HepG2 (cell line): ENCODE measurements at regions not wholly inside any gene's neighbourhood (a gene's known extent, or its start where the extent isn't known, plus 50 kb on each side); places are given as distances from the start of the nearest gene placed in this dataset.

Experiments used
- ATAC-seq: fragments of 200-7000 bp; cut with Tn5 transposase; 3 replicates; pipeline ENCODE4 v1.9.1; 2020; ENCODE audit warnings: mild to moderate bottlenecking, moderate library complexity
- BruUV-seq: library from RNA; stranded (reverse); fragments of 400-500 nt; replicated peaks from 2 replicates; lab custom pipeline; 2021; lab: Mats Ljungman, UMichigan
- CTCF ChIA-PET: fragments of 300-600 bp; formaldehyde crosslinking; extraction: SDS; loops from one replicate; lab custom pipeline; 2021; ENCODE audit warnings: low total read pairs, inconsistent platforms, low intra/inter-chr PET ratio; lab: Yijun Ruan, JAX
- POLR2A ChIA-PET: fragments of 350-600 bp; sonication (Branson Sonifier 250); formaldehyde crosslinking; loops from one replicate; lab custom pipeline; 2020; ENCODE audit warnings: antibody characterized with exemption, inconsistent platforms; lab: Yijun Ruan, JAX
- DNase-seq: peaks from one replicate; pipeline ENCODE4 v3.0.0-alpha.2; 2015; ENCODE audit warnings: low spot score
- FAIRE-seq: peaks from 3 replicates; lab custom pipeline; 2011; peaks lifted over from hg19 to GRCh38; lab: Jason Lieb, UNC
- H2AFZ ChIP-seq: one replicate; pipeline ENCODE4 v1.6.1; 2011; ENCODE audit warnings: low read length, inconsistent platforms
- H3K27ac ChIP-seq: fragments of 300-600 bp; 3 replicates; pipeline ENCODE4 v1.8.0; 2011; ENCODE audit warnings: mixed run types, mild to moderate bottlenecking, mixed read lengths, low read length, inconsistent platforms; ENCODE audit not compliant: insufficient read depth; ENCODE audit errors: extremely low read length
- H3K27me3 ChIP-seq, 2 experiments: fragments of 200-600 bp in 1 of 2; 2 replicates in 1 of 2; 3 replicates in 1 of 2; pipeline versions ENCODE4 v1.6.0 to v1.8.0; 2011; ENCODE audit warnings: low read length in 2 of 2, mild to moderate bottlenecking in 2 of 2, moderate library complexity in 2 of 2, inconsistent platforms in 1 of 2; ENCODE audit not compliant: insufficient read depth in 2 of 2, control insufficient read depth in 1 of 2
- H3K36me3 ChIP-seq, 2 experiments: fragments of 200-600 bp in 1 of 2; replicated peaks in 1 of 2; 2 replicates in 1 of 2; 3 replicates in 1 of 2; pipeline versions ENCODE4 v1.5.1 to v1.8.0; 2011; ENCODE audit warnings: low read length in 2 of 2, inconsistent platforms in 1 of 2; ENCODE audit not compliant: insufficient read depth in 2 of 2, control insufficient read depth in 1 of 2
- H3K4me1 ChIP-seq: 2 replicates; pipeline ENCODE4 v1.5.1; 2012; ENCODE audit warnings: low read length, inconsistent platforms; ENCODE audit not compliant: insufficient read depth
- H3K4me2 ChIP-seq: 2 replicates; pipeline ENCODE4 v1.6.0; 2011; ENCODE audit warnings: low read depth, low read length, inconsistent platforms
- H3K4me3 ChIP-seq, 3 experiments: fragments of 200-600 bp in 1 of 3; sonication (generic), shearing (Covaris generic) in 1 of 3; replicated peaks in 1 of 3; 2 replicates each; pipeline ENCODE4 v1.5.1; 2011 to 2016; ENCODE audit warnings: low read length in 3 of 3, inconsistent platforms in 2 of 3, low read depth in 2 of 3, mild to moderate bottlenecking in 2 of 3, control low read depth in 1 of 3, mixed read lengths in 1 of 3; ENCODE audit not compliant: insufficient read depth in 1 of 3
- H3K79me2 ChIP-seq: one replicate; pipeline ENCODE4 v1.6.1; 2011; ENCODE audit warnings: low read length, inconsistent platforms; ENCODE audit not compliant: insufficient read depth
- H3K9ac ChIP-seq: 2 replicates; pipeline ENCODE4 v1.6.0; 2011; ENCODE audit warnings: mild to moderate bottlenecking, low read depth, low read length, inconsistent platforms; ENCODE audit not compliant: insufficient read depth
- H3K9me3 ChIP-seq: 2 replicates; pipeline ENCODE4 v1.5.1; 2012; ENCODE audit warnings: mild to moderate bottlenecking, low read length
- H4K20me1 ChIP-seq: 2 replicates; pipeline ENCODE4 v1.6.0; 2011; ENCODE audit warnings: inconsistent platforms, mild to moderate bottlenecking, low read length, moderate library complexity; ENCODE audit not compliant: insufficient read depth
- CHCHD3 ChIP-seq: sonication (generic); formaldehyde crosslinking; IDR thresholded peaks from 2 replicates; pipeline ENCODE4 v1.8.0; 2022; ENCODE audit warnings: mild to moderate bottlenecking, missing genetic modification reagents, moderate library complexity
- GPN1 ChIP-seq: sonication (generic); formaldehyde crosslinking; IDR thresholded peaks from 2 replicates; pipeline ENCODE4 v1.5.1; 2020; ENCODE audit warnings: missing genetic modification reagents, borderline replicate concordance
- HMG20A ChIP-seq: IDR thresholded peaks from 2 replicates; pipeline ENCODE4 v1.6.1; 2016; ENCODE audit warnings: borderline replicate concordance
- KLF16 ChIP-seq, 2 experiments: sonication (generic) in 1 of 2; formaldehyde crosslinking in 1 of 2; IDR thresholded peaks; 2 replicates each; pipeline versions ENCODE4 v1.6.1 to v1.8.0; 2016 to 2023; ENCODE audit warnings: missing genetic modification reagents in 2 of 2, missing compliant biosample characterization in 1 of 2
- MIXL1 ChIP-seq: IDR thresholded peaks from 2 replicates; pipeline ENCODE4 v1.6.1; 2016
- POLR2AphosphoS5 ChIP-seq: IDR thresholded peaks from 2 replicates; pipeline ENCODE4 v1.6.1; 2012; ENCODE audit warnings: low read depth, low read length
- RXRB ChIP-seq: IDR thresholded peaks from 2 replicates; pipeline ENCODE4 v1.6.1; 2016; ENCODE audit warnings: borderline replicate concordance, missing genetic modification reagents, missing compliant biosample characterization
- SMAD3 ChIP-seq: sonication (generic); formaldehyde crosslinking; IDR thresholded peaks from 2 replicates; pipeline ENCODE4 v1.4.0; 2020; ENCODE audit warnings: missing genetic modification reagents
- TAF15 ChIP-seq: fragments of 200-400 bp; formaldehyde crosslinking; IDR thresholded peaks from one replicate; pipeline ENCODE4 v1.6.1; 2018; ENCODE audit warnings: mild to moderate bottlenecking, low read depth, low read length; ENCODE audit not compliant: poor library complexity, severe bottlenecking
- ZNF136 ChIP-seq: sonication (generic); formaldehyde crosslinking; IDR thresholded peaks from 2 replicates; pipeline ENCODE4 v1.8.1; 2022; ENCODE audit warnings: low read depth, mild to moderate bottlenecking, moderate library complexity, missing genetic modification reagents
- ZNF382 ChIP-seq: sonication (generic); formaldehyde crosslinking; IDR thresholded peaks from 2 replicates; pipeline ENCODE4 v1.5.0; 2020; ENCODE audit warnings: missing genetic modification reagents, mild to moderate bottlenecking, borderline replicate concordance
- ZNF503 ChIP-seq: sonication (generic); formaldehyde crosslinking; IDR thresholded peaks from 2 replicates; pipeline ENCODE4 v1.4.0; 2020; ENCODE audit warnings: missing genetic modification reagents
- WGBS: methylation state at CpG from one replicate; pipeline ENCODE4 v1.1.6; 2017; ENCODE audit warnings: low lambda C conversion rate; 5-methylcytosine and 5-hydroxymethylcytosine counted together
- in situ Hi-C: cut with HindIII; loops from 2 replicates; pipeline ENCODE4 v1.10.0; 2017; ENCODE audit warnings: low pct_unique_long_range_greater_than_20kb; ENCODE audit not compliant: extremely low pct_ligation_motif_present
- intact Hi-C: fragments of 100-400 bp; cut with micrococcal nuclease; formaldehyde crosslinking; loops from one replicate; pipeline ENCODE4 v1.10.0; 2022; ENCODE audit not compliant: unreplicated experiment
- TF ChIP-seq, protein P1 (sequence below): sonication (generic); formaldehyde crosslinking; IDR thresholded peaks from one replicate; pipeline ENCODE4 v1.5.1; 2020; ENCODE audit warnings: mild to moderate bottlenecking, missing genetic modification reagents; ENCODE audit errors: not compliant biosample characterization
- TF ChIP-seq, protein P2 (sequence below): sonication (generic); formaldehyde crosslinking; IDR thresholded peaks from 2 replicates; pipeline ENCODE4 v1.4.0; 2020; ENCODE audit warnings: low read depth, mild to moderate bottlenecking, missing genetic modification reagents

DNA sequence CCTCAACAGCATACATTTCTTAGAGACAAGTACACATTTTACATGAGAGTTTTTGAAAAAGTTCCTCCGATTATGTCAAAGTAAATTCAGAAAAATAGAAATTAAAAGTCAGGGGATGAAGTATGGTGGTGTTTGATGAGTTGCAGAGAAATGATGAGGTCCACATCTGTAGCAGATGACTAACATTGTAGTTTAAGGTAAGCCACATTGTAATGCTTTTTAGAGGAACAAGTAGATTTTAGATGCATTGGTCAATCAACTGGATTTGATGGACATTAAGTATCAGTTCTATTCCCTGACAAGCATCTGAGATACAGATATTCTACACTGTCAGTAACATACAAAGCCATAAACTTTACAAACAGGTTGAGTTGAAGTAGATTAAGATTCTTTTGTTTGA lies 402.4 kb upstream of the RORB start:
- H3K4me1 ChIP-seq: no peaks in the 10 kb centered on the region
- ATAC-seq (no peak), FAIRE-seq (no peak), DNase-seq (no peak)
- no peak overlapping the region for H3K9ac ChIP-seq
- H3K9me3 ChIP-seq: no peaks in the 10 kb centered on the region
- 63% methylated on average over 1 of the region's 1 CpG for WGBS
- H3K27me3 ChIP-seq: no peaks in the 10 kb centered on the region
- in situ Hi-C loops (no loop called here), intact Hi-C loops (no loop called here)
- H4K20me1 ChIP-seq: no peaks in the 10 kb centered on the region
- no peaks in the 10 kb centered on the region for H3K79me2 ChIP-seq
- ChIA-PET POLR2A (no interaction called here), CTCF (no interaction called here)
- H3K36me3 ChIP-seq: no peaks in the 10 kb centered on the region
- no TSS peak for BruUV-seq
- H3K4me3 ChIP-seq: no peak overlapping the region
- H2AFZ ChIP-seq: no peak overlapping the region
- H3K4me2 ChIP-seq: no peak overlapping the region
- no peak overlapping the region for H3K27ac ChIP-seq
- TF ChIP-seq KLF16 (CRISPR knock-in tag; IDR thresholded peaks at IDR 0.05) (no peak), HMG20A (no peak), RXRB (CRISPR knock-in tag) (no peak), ZNF382 (no peak), POLR2AphosphoS5 (no peak), SMAD3 (CRISPR knock-in tag) (no peak), ZNF136 (no peak), GPN1 (CRISPR knock-in tag) (no peak), ZNF503 (no peak), TAF15 (no peak), MIXL1 (no peak), CHCHD3 (CRISPR knock-in tag) (no peak)
- TF ChIP-seq, protein P1, sequence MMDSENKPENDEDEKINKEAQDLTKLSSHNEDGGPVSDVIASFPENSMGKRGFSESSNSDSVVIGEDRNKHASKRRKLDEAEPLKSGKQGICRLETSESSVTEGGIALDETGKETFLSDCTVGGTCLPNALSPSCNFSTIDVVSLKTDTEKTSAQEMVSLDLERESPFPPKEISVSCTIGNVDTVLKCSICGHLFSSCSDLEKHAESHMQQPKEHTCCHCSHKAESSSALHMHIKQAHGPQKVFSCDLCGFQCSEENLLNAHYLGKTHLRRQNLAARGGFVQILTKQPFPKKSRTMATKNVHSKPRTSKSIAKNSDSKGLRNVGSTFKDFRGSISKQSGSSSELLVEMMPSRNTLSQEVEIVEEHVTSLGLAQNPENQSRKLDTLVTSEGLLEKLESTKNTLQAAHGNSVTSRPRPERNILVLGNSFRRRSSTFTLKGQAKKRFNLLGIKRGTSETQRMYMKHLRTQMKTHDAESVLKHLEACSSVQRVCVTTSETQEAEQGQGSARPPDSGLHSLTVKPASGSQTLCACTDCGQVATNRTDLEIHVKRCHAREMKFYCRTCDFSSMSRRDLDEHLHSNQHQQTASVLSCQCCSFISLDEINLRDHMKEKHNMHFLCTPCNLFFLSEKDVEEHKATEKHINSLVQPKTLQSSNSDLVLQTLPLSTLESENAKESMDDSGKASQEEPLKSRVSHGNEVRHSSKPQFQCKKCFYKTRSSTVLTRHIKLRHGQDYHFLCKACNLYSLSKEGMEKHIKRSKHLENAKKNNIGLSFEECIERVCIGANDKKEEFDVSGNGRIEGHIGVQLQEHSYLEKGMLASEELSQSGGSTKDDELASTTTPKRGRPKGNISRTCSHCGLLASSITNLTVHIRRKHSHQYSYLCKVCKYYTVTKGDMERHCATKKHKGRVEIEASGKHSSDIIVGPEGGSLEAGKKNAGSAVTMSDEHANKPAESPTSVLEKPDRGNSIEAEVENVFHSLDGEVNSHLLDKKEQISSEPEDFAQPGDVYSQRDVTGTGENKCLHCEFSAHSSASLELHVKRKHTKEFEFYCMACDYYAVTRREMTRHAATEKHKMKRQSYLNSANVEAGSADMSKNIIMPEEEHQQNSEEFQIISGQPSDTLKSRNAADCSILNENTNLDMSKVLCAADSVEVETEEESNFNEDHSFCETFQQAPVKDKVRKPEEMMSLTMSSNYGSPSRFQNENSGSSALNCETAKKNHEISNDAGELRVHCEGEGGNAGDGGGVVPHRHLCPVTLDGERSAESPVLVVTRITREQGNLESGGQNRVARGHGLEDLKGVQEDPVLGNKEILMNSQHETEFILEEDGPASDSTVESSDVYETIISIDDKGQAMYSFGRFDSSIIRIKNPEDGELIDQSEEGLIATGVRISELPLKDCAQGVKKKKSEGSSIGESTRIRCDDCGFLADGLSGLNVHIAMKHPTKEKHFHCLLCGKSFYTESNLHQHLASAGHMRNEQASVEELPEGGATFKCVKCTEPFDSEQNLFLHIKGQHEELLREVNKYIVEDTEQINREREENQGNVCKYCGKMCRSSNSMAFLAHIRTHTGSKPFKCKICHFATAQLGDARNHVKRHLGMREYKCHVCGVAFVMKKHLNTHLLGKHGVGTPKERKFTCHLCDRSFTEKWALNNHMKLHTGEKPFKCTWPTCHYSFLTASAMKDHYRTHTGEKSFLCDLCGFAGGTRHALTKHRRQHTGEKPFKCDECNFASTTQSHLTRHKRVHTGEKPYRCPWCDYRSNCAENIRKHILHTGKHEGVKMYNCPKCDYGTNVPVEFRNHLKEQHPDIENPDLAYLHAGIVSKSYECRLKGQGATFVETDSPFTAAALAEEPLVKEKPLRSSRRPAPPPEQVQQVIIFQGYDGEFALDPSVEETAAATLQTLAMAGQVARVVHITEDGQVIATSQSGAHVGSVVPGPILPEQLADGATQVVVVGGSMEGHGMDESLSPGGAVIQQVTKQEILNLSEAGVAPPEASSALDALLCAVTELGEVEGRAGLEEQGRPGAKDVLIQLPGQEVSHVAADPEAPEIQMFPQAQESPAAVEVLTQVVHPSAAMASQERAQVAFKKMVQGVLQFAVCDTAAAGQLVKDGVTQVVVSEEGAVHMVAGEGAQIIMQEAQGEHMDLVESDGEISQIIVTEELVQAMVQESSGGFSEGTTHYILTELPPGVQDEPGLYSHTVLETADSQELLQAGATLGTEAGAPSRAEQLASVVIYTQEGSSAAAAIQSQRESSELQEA (CRISPR knock-in tag): no peak
- TF ChIP-seq, protein P2, sequence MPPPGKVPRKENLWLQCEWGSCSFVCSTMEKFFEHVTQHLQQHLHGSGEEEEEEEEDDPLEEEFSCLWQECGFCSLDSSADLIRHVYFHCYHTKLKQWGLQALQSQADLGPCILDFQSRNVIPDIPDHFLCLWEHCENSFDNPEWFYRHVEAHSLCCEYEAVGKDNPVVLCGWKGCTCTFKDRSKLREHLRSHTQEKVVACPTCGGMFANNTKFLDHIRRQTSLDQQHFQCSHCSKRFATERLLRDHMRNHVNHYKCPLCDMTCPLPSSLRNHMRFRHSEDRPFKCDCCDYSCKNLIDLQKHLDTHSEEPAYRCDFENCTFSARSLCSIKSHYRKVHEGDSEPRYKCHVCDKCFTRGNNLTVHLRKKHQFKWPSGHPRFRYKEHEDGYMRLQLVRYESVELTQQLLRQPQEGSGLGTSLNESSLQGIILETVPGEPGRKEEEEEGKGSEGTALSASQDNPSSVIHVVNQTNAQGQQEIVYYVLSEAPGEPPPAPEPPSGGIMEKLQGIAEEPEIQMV (CRISPR knock-in tag): no peak
